OCI-LY1 (cell line): ENCODE measurements at regions not wholly inside any gene's neighbourhood (a gene's known extent, or its start where the extent isn't known, plus 50 kb on each side); places are given as distances from the start of the nearest gene placed in this dataset.

Experiments
- H2AFZ ChIP-seq: fragments of 200-600 bp; sonication (generic), shearing (Covaris generic); 2 replicates; pipeline ENCODE4 v1.6.0; 2014; ENCODE audit warnings: antibody characterized with exemption, mild to moderate bottlenecking, low read length
- H3F3A ChIP-seq: fragments of 200-600 bp; sonication (generic), shearing (Covaris generic); 2 replicates; pipeline ENCODE4 v1.6.0; 2014; ENCODE audit warnings: mild to moderate bottlenecking, antibody characterized with exemption, low read length, moderate library complexity; ENCODE audit not compliant: insufficient read depth
- H3K27ac ChIP-seq: fragments of 200-600 bp; sonication (generic); 2 replicates; pipeline ENCODE4 v1.5.1; 2014; ENCODE audit warnings: low read length, mixed run types, mild to moderate bottlenecking, low read depth; ENCODE audit not compliant: poor library complexity, severe bottlenecking
- H3K27me3 ChIP-seq: fragments of 200-600 bp; sonication (generic); 2 replicates; pipeline ENCODE4 v1.6.0; 2014; ENCODE audit warnings: antibody characterized with exemption, mild to moderate bottlenecking, low read length, moderate library complexity; ENCODE audit not compliant: insufficient read depth
- H3K36me3 ChIP-seq: fragments of 200-600 bp; sonication (generic); 2 replicates; pipeline ENCODE4 v1.6.1; 2014; ENCODE audit warnings: mild to moderate bottlenecking, antibody characterized with exemption, low read length, moderate library complexity, mixed read lengths; ENCODE audit not compliant: insufficient read depth
- H3K4me1 ChIP-seq: fragments of 200-600 bp; sonication (generic); 2 replicates; pipeline ENCODE4 v1.5.1; 2014; ENCODE audit warnings: mild to moderate bottlenecking, low read length, moderate library complexity; ENCODE audit not compliant: insufficient read depth, severe bottlenecking
- H3K4me2 ChIP-seq: fragments of 200-600 bp; sonication (generic), shearing (Covaris generic); 2 replicates; pipeline ENCODE4 v1.6.1; 2014; ENCODE audit warnings: low read length
- H3K4me3 ChIP-seq: fragments of 200-600 bp; sonication (generic); 2 replicates; pipeline ENCODE4 v1.5.1; 2014; ENCODE audit warnings: low read length, low read depth, mild to moderate bottlenecking, mixed read lengths; ENCODE audit not compliant: poor library complexity, severe bottlenecking
- H3K79me2 ChIP-seq: fragments of 200-600 bp; shearing (Covaris generic); 2 replicates; pipeline ENCODE4 v1.6.1; 2016; ENCODE audit warnings: mixed run types, low read length, mixed read lengths; ENCODE audit not compliant: insufficient read depth
- H3K9ac ChIP-seq: fragments of 200-600 bp; sonication (generic), shearing (Covaris generic); 2 replicates; pipeline ENCODE4 v1.6.1; 2014; ENCODE audit warnings: mild to moderate bottlenecking, low read length, mixed read lengths
- H3K9me2 ChIP-seq: fragments of 200-600 bp; sonication (generic), shearing (Covaris generic); 2 replicates; pipeline ENCODE4 v1.6.1; 2014; ENCODE audit warnings: low read depth, mild to moderate bottlenecking, low read length, mixed read lengths
- H3K9me3 ChIP-seq: fragments of 200-600 bp; shearing (Covaris generic); 2 replicates; pipeline ENCODE4 v1.6.1; 2014; ENCODE audit warnings: low read length, mixed read lengths
- H4K20me1 ChIP-seq: fragments of 200-600 bp; sonication (generic), shearing (Covaris generic); 2 replicates; pipeline ENCODE4 v1.6.0; 2016; ENCODE audit warnings: mild to moderate bottlenecking, low read length; ENCODE audit not compliant: insufficient read depth
- CTCF ChIP-seq: fragments of 200-600 bp; sonication (generic), shearing (Covaris generic); IDR thresholded peaks from 2 replicates; pipeline ENCODE4 v1.5.1; 2017; ENCODE audit warnings: mild to moderate bottlenecking, antibody characterized with exemption, low read length, moderate library complexity, mixed read lengths
- EZH2 ChIP-seq: fragments of 200-600 bp; sonication (generic), shearing (Covaris generic); IDR thresholded peaks from 2 replicates; pipeline ENCODE4 v1.8.0; 2017; ENCODE audit warnings: borderline replicate concordance, mixed run types, mild to moderate bottlenecking, antibody characterized with exemption, low read length, moderate library complexity, mixed read lengths

- Histone ChIP-seq H3F3A (no peaks in the 10 kb centered on the region), H3K9ac (no peak overlapping the region), H3K4me3 (no peak overlapping the region), H2AFZ (no peak overlapping the region), H3K27ac (no peak overlapping the region), H3K9me3 (no peaks in the 10 kb centered on the region), H3K36me3 (no peaks in the 10 kb centered on the region), H3K79me2 (no peaks in the 10 kb centered on the region), H3K4me2 (no peak overlapping the region), H4K20me1 (no peaks in the 10 kb centered on the region), H3K4me1 (no peaks in the 10 kb centered on the region), H3K9me2 (no peaks in the 10 kb centered on the region), H3K27me3 (no peaks in the 10 kb centered on the region)
- TF ChIP-seq CTCF (no peak), EZH2 (no peak)
These were observed 522.6 kb upstream of the COX7C start for GRCh38 chr5:86095092-86095491.

GRCh38 chr5:86101966-86102365, 515.8 kb upstream of the COX7C start:
- H2AFZ ChIP-seq: no peak overlapping the region
- H3K4me1 ChIP-seq: no peaks in the 10 kb centered on the region

GRCh38 chr5:86108825-86109224, 508.9 kb upstream of the COX7C start:
- H3K9ac ChIP-seq: no peak overlapping the region
- no peak for TF ChIP-seq CTCF
- no peak for TF ChIP-seq EZH2
- H2AFZ ChIP-seq: no peak overlapping the region
- H3K4me1 ChIP-seq: no peaks in the 10 kb centered on the region
- no peaks in the 10 kb centered on the region for H3F3A ChIP-seq
- H3K27me3 ChIP-seq: no peaks in the 10 kb centered on the region
- no peaks in the 10 kb centered on the region for H3K36me3 ChIP-seq
- no peak overlapping the region for H3K27ac ChIP-seq
- H3K9me2 ChIP-seq: no peaks in the 10 kb centered on the region
- H4K20me1 ChIP-seq: no peaks in the 10 kb centered on the region
- no peak overlapping the region for H3K4me3 ChIP-seq
- H3K9me3 ChIP-seq: no peaks in the 10 kb centered on the region
- H3K79me2 ChIP-seq: no peaks in the 10 kb centered on the region
- H3K4me2 ChIP-seq: no peak overlapping the region

More at GRCh38 chr5:86101966-86102365, 515.8 kb upstream of the COX7C start:
- H3K27me3 ChIP-seq: no peaks in the 10 kb centered on the region
- no peak for TF ChIP-seq EZH2
- TF ChIP-seq CTCF: no peak
- no peaks in the 10 kb centered on the region for H3F3A ChIP-seq
- no peaks in the 10 kb centered on the region for H3K9me3 ChIP-seq
- H3K79me2 ChIP-seq: no peaks in the 10 kb centered on the region
- no peaks in the 10 kb centered on the region for H3K9me2 ChIP-seq
- H3K36me3 ChIP-seq: no peaks in the 10 kb centered on the region
- no peak overlapping the region for H3K27ac ChIP-seq
- H3K4me2 ChIP-seq: no peak overlapping the region
- no peaks in the 10 kb centered on the region for H4K20me1 ChIP-seq
- no peak overlapping the region for H3K9ac ChIP-seq
- H3K4me3 ChIP-seq: no peak overlapping the region
